ENCODE measurements at regions not wholly inside any gene's neighbourhood (a gene's known extent, or its start where the extent isn't known, plus 50 kb on each side); places are given as distances from the start of the nearest gene placed in this dataset.

- no peak for TF ChIP-seq REST (IDR thresholded peaks at IDR 0.05; ENCODE audit: insufficient read depth in 1 of 2, low read depth in 2 of 2, low read length in 1 of 2)
- no peak for TF ChIP-seq CTCF (IDR thresholded peaks at IDR 0.05)
These were observed 66.4 kb downstream of the TMEM200C start for GRCh38 chr18:5828913-5829312.

Data from Panc1 (cell line).